ENCODE measurements at regions not wholly inside any gene's neighbourhood (a gene's known extent, or its start where the extent isn't known, plus 50 kb on each side); places are given as distances from the start of the nearest gene placed in this dataset.
A peak's percentile ranks its signal among the peaks of the same experiment; 100 is the strongest.

DNA sequence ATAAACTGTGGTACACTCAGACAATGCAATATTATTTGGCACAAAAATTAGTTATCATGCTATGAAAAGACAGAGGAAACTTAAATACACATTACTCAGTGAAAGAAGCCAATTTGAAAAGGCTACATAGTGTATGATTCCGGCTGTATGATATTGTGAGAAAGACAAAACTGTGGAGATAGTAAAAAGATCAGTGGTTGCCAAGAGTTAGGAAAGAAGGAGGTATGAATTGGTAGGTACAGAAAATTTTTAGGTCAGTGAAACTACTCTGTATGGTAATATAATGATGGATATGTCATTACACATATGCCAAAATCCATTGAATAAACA, 458.8 kb upstream of the CBLB start:
- intact Hi-C loops (cut with micrococcal nuclease), result no loop called here
- no peak for DNase-seq
- CTCF ChIA-PET, result no interaction called here
- H3K27ac Mint-ChIP-seq, result no peak overlapping the region
- peaks cover 13% of the 10 kb centered on the region for H3K36me3 Mint-ChIP-seq (ENCODE audit: low read depth)
- H3K27me3 Mint-ChIP-seq (ENCODE audit: low read depth), result no peaks in the 10 kb centered on the region
- H3K9me3 Mint-ChIP-seq, result peaks cover 21% of the 10 kb centered on the region
- no peak overlapping the region for H3K4me3 Mint-ChIP-seq
- peaks cover 38% of the 10 kb centered on the region for H3K4me1 Mint-ChIP-seq (ENCODE audit: low read depth)

DNA sequence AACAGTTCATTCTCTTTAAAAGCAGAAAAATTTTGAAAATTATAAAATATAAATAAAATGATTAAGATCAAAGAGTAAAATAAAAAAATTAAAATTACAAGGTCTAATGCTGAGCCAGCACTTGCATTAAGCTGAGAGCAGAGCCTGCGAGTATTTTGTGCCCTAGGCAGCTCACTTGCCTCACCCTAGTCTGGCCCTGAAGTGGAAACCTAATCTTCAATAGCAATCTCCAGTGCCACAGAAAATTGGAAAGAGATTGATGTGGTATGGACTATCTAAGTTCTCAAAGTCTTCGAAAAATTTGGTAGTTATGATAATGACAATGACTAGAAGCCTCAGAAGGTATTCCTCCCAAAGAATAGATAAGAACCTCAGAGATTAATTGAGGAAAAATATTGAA, 459.4 kb upstream of the CBLB start:
- H3K4me1 Mint-ChIP-seq (ENCODE audit: low read depth), result peaks cover 43% of the 10 kb centered on the region
- H3K27ac Mint-ChIP-seq, result no peak overlapping the region
- H3K27me3 Mint-ChIP-seq (ENCODE audit: low read depth), result no peaks in the 10 kb centered on the region
- DNase-seq, result no peak
- peaks cover 13% of the 10 kb centered on the region for H3K36me3 Mint-ChIP-seq (ENCODE audit: low read depth)
- H3K4me3 Mint-ChIP-seq, result no peak overlapping the region
- CTCF ChIA-PET, result no interaction called here
- H3K9me3 Mint-ChIP-seq, result peaks cover 19% of the 10 kb centered on the region
- intact Hi-C loops (cut with micrococcal nuclease), result no loop called here

DNA sequence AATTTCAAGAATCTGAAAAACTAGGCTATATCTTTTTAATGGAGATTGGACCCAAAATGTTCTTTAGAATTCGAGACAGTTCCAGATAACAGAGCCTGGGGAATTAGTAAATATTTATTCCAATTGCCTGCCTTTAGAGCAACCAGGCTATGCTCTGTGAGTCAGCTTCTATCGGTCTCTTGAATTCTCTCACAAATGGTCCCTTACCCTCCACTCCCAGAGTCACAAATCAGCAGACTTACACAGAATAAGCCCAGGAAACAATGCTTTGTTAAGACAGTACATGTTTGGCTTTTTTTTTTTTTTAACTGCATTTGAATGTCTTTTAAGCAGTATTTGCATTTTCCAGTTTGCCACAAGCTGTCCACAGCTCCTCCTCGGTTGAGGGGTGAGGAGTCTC, 460.7 kb upstream of the CBLB start:
- Mint-ChIP-seq H3K4me3 (no peak overlapping the region), H3K9me3 (peaks cover 9% of the 10 kb centered on the region), H3K36me3 (ENCODE audit: low read depth) (peaks cover 6% of the 10 kb centered on the region), H3K27ac (no peak overlapping the region), H3K4me1 (ENCODE audit: low read depth) (peaks cover 54% of the 10 kb centered on the region), H3K27me3 (ENCODE audit: low read depth) (no peaks in the 10 kb centered on the region)
- intact Hi-C loops (cut with micrococcal nuclease), result no loop called here
- CTCF ChIA-PET, result interaction anchor here (0.6 kb wide), 1 partner anchor 410 kb away, joined by 3 read pairs; no protein-coding TSS in a partner anchor
- DNase-seq, result no peak

DNA sequence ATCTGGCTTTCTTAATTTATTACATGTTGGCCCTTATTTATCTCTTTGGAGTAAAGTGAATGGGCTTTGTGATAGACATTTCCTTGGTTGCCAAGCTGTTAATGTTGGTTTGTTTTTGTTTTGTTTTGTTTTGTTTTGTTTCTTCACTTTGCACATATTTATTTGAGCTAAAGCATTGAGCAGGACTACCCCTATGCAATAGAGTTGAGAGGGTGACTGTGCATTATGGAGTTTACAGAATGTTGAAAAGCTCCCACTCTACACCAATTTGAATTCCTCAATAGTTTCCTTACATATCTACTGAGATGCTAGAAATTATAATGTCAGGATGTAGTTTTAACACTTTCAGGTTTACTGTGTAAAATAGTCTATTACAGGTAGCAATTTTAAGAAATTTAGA, 462.8 kb upstream of the CBLB start:
- DNase-seq, result no peak
- intact Hi-C loops (cut with micrococcal nuclease), result loop anchor here (2.0 to 5.0 kb wide), 6 partner anchors 147 to 1081 kb away; no protein-coding TSS in a partner anchor
- peaks cover 63% of the 10 kb centered on the region for H3K4me1 Mint-ChIP-seq (ENCODE audit: low read depth)
- CTCF ChIA-PET, result no interaction called here
- no peak overlapping the region for H3K4me3 Mint-ChIP-seq
- no peaks in the 10 kb centered on the region for H3K27me3 Mint-ChIP-seq (ENCODE audit: low read depth)
- no peaks in the 10 kb centered on the region for H3K9me3 Mint-ChIP-seq
- no peaks in the 10 kb centered on the region for H3K36me3 Mint-ChIP-seq (ENCODE audit: low read depth)
- peak overlapping the region; percentile 57 for H3K27ac Mint-ChIP-seq

DNA sequence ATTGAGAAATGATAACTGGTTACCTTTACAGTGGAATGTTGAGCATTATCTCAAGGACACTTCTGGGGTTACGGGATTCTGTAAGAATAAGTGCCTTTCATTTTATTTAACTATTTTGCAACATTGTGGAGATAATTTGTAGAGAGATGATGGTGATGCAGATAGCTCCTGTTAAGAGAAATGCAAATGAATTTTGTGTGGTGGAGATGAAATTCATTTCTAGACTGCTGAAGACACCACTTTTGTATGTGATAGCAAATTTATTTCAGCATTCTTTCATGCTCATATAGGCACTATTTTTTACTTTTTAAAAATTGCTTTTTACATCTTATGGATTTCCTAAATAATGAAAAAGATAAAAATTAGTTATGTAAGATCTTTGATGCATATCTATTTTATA, 463.3 kb upstream of the CBLB start:
- H3K9me3 Mint-ChIP-seq, result no peaks in the 10 kb centered on the region
- peak overlapping the region; percentile 95 for H3K27ac Mint-ChIP-seq
- CTCF ChIA-PET, result interaction anchor here (0.6 kb wide), 1 partner anchor 126 kb away, joined by 4 read pairs; no protein-coding TSS in a partner anchor
- no peaks in the 10 kb centered on the region for H3K36me3 Mint-ChIP-seq (ENCODE audit: low read depth)
- H3K27me3 Mint-ChIP-seq (ENCODE audit: low read depth), result no peaks in the 10 kb centered on the region
- no peak for DNase-seq
- H3K4me1 Mint-ChIP-seq (ENCODE audit: low read depth), result peaks cover 63% of the 10 kb centered on the region
- intact Hi-C loops (cut with micrococcal nuclease), result loop anchor here (2.0 to 5.0 kb wide), 6 partner anchors 147 to 1080 kb away; no protein-coding TSS in a partner anchor
- H3K4me3 Mint-ChIP-seq, result no peak overlapping the region

DNA sequence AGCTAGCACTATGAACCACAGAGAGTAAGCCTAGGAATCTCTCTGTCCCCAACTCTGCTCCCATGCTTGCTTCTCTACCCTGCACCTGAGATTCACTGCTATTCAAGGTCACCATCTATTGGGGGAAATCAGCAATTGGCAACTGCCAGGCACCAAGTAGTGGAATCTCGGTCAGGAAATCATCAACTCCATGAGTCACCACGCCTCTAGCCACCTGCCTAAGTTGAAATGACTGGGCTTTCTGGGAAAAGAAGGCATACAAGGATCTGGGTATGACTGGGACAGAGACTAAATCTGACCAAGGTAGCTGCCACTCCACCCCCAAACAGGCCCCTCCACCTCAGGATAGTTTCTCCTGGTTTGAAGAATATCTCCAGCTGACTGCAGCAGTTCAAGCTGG, 464.1 kb upstream of the CBLB start:
- DNase-seq, result peak; percentile 85
- intact Hi-C loops (cut with micrococcal nuclease), result loop anchor here (1.0 to 5.0 kb wide), 15 partner anchors 31 to 1079 kb away; no protein-coding TSS in a partner anchor
- H3K9me3 Mint-ChIP-seq, result no peaks in the 10 kb centered on the region
- H3K27ac Mint-ChIP-seq, result peak overlapping the region; percentile 95
- CTCF ChIA-PET, result interaction anchor here (0.6 to 1.7 kb wide), 5 partner anchors 118 to 510 kb away, joined by 3 to 4 read pairs (median 3); no protein-coding TSS in a partner anchor
- peaks cover 63% of the 10 kb centered on the region for H3K4me1 Mint-ChIP-seq (ENCODE audit: low read depth)
- no peaks in the 10 kb centered on the region for H3K36me3 Mint-ChIP-seq (ENCODE audit: low read depth)
- no peaks in the 10 kb centered on the region for H3K27me3 Mint-ChIP-seq (ENCODE audit: low read depth)
- H3K4me3 Mint-ChIP-seq, result no peak overlapping the region

DNA sequence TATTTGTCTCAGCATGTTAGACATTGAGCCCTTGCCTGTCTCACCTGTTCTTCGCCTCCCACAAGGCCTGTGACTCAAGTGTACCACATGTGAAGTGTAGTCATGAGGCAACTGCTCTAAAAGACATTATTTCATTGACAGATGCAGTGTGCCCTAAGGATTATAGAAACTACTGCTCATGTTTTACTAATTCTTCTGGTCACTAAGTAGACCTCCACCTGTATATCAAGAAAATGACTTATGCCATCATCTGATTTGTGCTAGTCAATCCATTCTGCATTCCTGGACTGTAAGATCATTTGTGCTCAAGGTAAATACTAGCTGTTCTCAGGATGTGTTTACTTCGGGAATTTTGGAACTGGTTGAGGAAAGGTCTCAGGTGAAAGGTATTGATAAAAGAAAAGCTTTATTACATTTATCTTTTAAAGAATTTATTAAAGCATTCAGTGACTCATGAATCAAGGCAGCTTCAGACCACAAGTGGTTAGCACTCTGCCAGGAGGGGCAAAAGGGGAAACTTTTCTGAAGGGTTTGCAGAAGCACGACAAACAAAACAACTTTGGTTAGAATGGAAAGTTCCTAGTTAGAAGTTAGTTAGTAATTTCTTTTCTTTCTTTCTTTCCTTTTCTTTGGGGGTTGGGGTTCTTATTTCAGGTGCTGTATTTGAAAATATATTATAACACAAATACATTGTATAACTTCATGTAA, 465.3 kb upstream of the CBLB start:
- H3K9me3 Mint-ChIP-seq, result no peaks in the 10 kb centered on the region
- intact Hi-C loops (cut with micrococcal nuclease), result loop anchor here (1.0 to 5.0 kb wide), 19 partner anchors 32 to 1078 kb away; no protein-coding TSS in a partner anchor
- peak overlapping the region; percentile 68 for H3K4me3 Mint-ChIP-seq
- CTCF ChIA-PET, result interaction anchor here (0.6 to 1.7 kb wide), 6 partner anchors 29 to 284 kb away, joined by 3 to 7 read pairs (median 4); no protein-coding TSS in a partner anchor
- DNase-seq, result peak; percentile 80
- H3K27me3 Mint-ChIP-seq (ENCODE audit: low read depth), result no peaks in the 10 kb centered on the region
- peaks cover 2% of the 10 kb centered on the region for H3K36me3 Mint-ChIP-seq (ENCODE audit: low read depth)
- peak overlapping the region; percentile 95 for H3K27ac Mint-ChIP-seq
- peaks cover 71% of the 10 kb centered on the region for H3K4me1 Mint-ChIP-seq (ENCODE audit: low read depth)

DNA sequence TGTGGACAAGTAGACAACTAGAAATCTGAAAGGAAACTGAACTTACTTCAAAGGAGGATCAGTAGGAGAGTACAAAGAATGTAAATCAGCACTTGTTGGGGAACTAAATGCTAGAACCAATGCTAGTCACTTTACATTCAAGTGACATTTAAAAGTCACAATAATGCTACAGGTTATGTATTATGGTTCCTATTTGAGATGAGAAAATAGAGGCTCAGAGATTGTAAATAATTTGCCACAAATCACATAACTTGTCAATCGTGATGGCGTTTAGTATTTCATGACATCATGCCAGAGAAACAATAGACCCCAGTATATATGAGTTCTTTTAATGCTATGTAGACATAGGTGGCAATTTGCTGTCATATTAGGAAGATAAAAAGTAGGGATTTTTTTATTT, 467.8 kb upstream of the CBLB start:
- Mint-ChIP-seq H3K4me3 (no peak overlapping the region), H3K9me3 (no peaks in the 10 kb centered on the region), H3K27ac (peak overlapping the region; percentile 95), H3K36me3 (ENCODE audit: low read depth) (peaks cover 2% of the 10 kb centered on the region), H3K4me1 (ENCODE audit: low read depth) (peaks cover 66% of the 10 kb centered on the region), H3K27me3 (ENCODE audit: low read depth) (no peaks in the 10 kb centered on the region)
- CTCF ChIA-PET, result interaction anchor here (0.6 kb wide), 2 partner anchors 57 to 87 kb away, joined by 7 to 8 read pairs; no protein-coding TSS in a partner anchor
- no peak for DNase-seq
- intact Hi-C loops (cut with micrococcal nuclease), result loop anchor here (1.0 to 2.0 kb wide), 3 partner anchors 160 to 968 kb away; no protein-coding TSS in a partner anchor

DNA sequence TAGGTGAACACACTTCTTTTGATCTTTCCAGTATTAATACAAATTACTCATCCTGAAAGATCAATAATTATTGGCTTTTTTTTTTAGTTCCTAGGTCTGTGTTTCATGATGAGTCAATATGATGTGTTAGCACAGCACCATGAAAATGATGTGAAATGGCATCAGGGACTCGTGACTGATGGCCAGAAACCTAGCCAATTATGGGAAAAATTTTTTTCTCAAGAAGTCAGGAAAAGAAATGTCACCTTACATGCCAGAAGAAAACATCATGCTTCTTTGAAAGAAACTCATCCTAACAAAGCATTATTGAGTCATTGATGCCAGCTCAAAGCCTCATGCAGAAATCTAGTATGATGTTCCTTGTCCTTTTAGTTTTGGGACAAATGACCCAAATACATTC, 468.3 kb upstream of the CBLB start:
- Mint-ChIP-seq H3K27me3 (ENCODE audit: low read depth) (no peaks in the 10 kb centered on the region), H3K27ac (peak overlapping the region; percentile 95), H3K4me1 (ENCODE audit: low read depth) (peaks cover 61% of the 10 kb centered on the region), H3K4me3 (no peak overlapping the region), H3K9me3 (no peaks in the 10 kb centered on the region), H3K36me3 (ENCODE audit: low read depth) (peaks cover 2% of the 10 kb centered on the region)
- intact Hi-C loops (cut with micrococcal nuclease), result loop anchor here (1.0 to 2.0 kb wide), 3 partner anchors 161 to 969 kb away; no protein-coding TSS in a partner anchor
- CTCF ChIA-PET, result interaction anchor here (0.6 kb wide), 3 partner anchors 57 to 101 kb away, joined by 3 to 8 read pairs (median 7); no protein-coding TSS in a partner anchor
- peak; percentile 36 for DNase-seq

DNA sequence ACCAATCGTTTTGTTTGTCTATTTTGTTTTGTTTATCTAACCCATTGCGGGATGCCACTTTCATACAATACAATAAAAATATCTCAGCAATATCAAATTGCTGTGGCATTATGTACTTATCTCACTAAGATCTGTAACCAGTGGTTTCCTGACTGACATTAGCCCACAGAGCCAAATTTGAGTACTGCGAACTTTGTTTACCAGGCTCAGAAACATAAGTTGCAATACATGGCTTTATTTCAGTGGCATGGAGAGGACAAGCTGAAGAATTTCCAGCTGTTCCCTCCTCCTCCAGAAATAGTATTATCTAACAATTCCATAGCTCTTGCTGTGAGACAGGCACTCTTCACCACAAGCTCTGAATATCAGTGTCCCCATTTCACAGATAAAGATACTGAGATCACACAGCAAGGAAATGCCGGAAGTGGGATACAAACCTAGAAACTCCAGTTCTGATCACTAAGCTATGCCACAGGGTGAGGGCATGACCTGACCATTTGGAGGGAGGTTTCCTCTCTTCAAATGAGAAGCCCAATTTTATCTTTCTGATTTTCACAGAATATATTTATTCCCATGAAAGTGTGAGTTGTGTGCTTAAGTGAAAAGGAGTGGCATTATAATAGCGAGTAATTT, 469.9 kb upstream of the CBLB start:
- H3K27me3 Mint-ChIP-seq (ENCODE audit: low read depth), result no peaks in the 10 kb centered on the region
- H3K27ac Mint-ChIP-seq, result peak overlapping the region; percentile 95
- CTCF ChIA-PET, result no interaction called here
- no peaks in the 10 kb centered on the region for H3K9me3 Mint-ChIP-seq
- H3K4me1 Mint-ChIP-seq (ENCODE audit: low read depth), result peaks cover 48% of the 10 kb centered on the region
- intact Hi-C loops (cut with micrococcal nuclease), result no loop called here
- H3K4me3 Mint-ChIP-seq, result no peak overlapping the region
- DNase-seq, result no peak
- peaks cover 2% of the 10 kb centered on the region for H3K36me3 Mint-ChIP-seq (ENCODE audit: low read depth)

DNA sequence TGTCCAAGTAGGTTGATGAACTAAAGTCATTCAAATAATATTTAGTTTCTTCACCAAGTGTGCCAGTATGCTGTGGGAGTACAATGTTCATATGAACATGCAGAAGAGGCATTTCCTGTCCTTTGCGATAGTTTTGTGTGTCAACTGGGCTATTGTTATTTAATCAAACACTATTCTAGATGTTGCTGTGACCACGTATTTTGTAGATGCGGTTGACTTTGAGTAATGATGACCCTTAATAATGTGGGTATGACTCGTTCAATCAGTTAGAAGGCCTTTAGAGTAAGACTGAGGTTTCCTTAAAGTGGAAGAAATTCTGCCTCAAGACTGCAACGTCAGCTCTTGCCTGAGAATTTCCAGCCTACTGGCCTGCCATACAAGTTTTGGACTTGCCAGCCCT, 470.7 kb upstream of the CBLB start:
- DNase-seq, result no peak
- peaks cover 41% of the 10 kb centered on the region for H3K4me1 Mint-ChIP-seq (ENCODE audit: low read depth)
- peaks cover 2% of the 10 kb centered on the region for H3K36me3 Mint-ChIP-seq (ENCODE audit: low read depth)
- H3K27me3 Mint-ChIP-seq (ENCODE audit: low read depth), result no peaks in the 10 kb centered on the region
- intact Hi-C loops (cut with micrococcal nuclease), result no loop called here
- CTCF ChIA-PET, result no interaction called here
- no peak overlapping the region for H3K4me3 Mint-ChIP-seq
- H3K9me3 Mint-ChIP-seq, result no peaks in the 10 kb centered on the region
- peak overlapping the region; percentile 50 for H3K27ac Mint-ChIP-seq

DNA sequence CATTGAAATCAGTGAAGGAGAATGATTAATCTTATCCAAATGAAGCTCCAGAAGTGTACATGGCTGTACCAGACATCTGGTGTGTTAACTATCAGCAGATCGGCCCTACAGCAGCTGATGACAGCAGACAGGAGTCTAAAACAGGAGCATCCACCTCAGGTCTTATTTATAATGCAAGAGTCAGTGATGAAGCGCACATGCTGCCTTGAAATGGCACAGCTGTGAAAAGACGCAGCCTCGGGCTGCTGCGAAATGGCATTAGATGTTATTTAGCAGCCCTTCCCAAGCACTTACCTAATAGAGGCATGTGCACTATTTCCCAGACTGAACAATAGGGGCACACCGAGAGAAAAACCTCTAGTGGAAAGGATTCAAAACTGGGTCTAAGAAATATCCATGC, 472.3 kb upstream of the CBLB start:
- CTCF ChIA-PET, result no interaction called here
- no peak overlapping the region for H3K27ac Mint-ChIP-seq
- H3K4me1 Mint-ChIP-seq (ENCODE audit: low read depth), result peaks cover 36% of the 10 kb centered on the region
- H3K27me3 Mint-ChIP-seq (ENCODE audit: low read depth), result no peaks in the 10 kb centered on the region
- H3K4me3 Mint-ChIP-seq, result no peak overlapping the region
- H3K36me3 Mint-ChIP-seq (ENCODE audit: low read depth), result peaks cover 2% of the 10 kb centered on the region
- intact Hi-C loops (cut with micrococcal nuclease), result no loop called here
- DNase-seq, result no peak
- no peaks in the 10 kb centered on the region for H3K9me3 Mint-ChIP-seq
